ENCODE measurements at regions not wholly inside any gene's neighbourhood (a gene's known extent, or its start where the extent isn't known, plus 50 kb on each side); places are given as distances from the start of the nearest gene placed in this dataset.

GRCh38 chr5:123249446-123249845 lies 160.4 kb downstream of the PRDM6 start:
- Mint-ChIP-seq H3K27me3 (ENCODE audit: low read depth) (peaks cover 11% of the 10 kb centered on the region), H3K27ac (ENCODE audit: unreplicated experiment) (no peak overlapping the region), H3K36me3 (ENCODE audit: low read depth) (peaks cover 8% of the 10 kb centered on the region), H3K4me3 (ENCODE audit: unreplicated experiment) (no peak overlapping the region), H3K9me3 (ENCODE audit: low read depth) (peaks cover 8% of the 10 kb centered on the region), H3K4me1 (ENCODE audit: low read depth) (peaks cover 4% of the 10 kb centered on the region)
- DNase-seq (ENCODE audit: low spot score) = no peak
- no peak for TF ChIP-seq CTCF (IDR thresholded peaks at IDR 0.05)

- no peak overlapping the region for H3K27ac Mint-ChIP-seq (ENCODE audit: unreplicated experiment)
- peaks cover 1% of the 10 kb centered on the region for H3K36me3 Mint-ChIP-seq (ENCODE audit: low read depth)
- H3K4me1 Mint-ChIP-seq (ENCODE audit: low read depth) = peaks cover 12% of the 10 kb centered on the region
- no peaks in the 10 kb centered on the region for H3K27me3 Mint-ChIP-seq (ENCODE audit: low read depth)
- H3K9me3 Mint-ChIP-seq (ENCODE audit: low read depth) = peaks cover 2% of the 10 kb centered on the region
- DNase-seq (ENCODE audit: low spot score) = no peak
- no peak for TF ChIP-seq CTCF (IDR thresholded peaks at IDR 0.05)
- H3K4me3 Mint-ChIP-seq (ENCODE audit: unreplicated experiment) = no peak overlapping the region
These were observed 156.6 kb downstream of the PRDM6 start for GRCh38 chr5:123245689-123246088.

GRCh38 chr5:123244458-123244857 lies 155.4 kb downstream of the PRDM6 start:
- Mint-ChIP-seq H3K4me1 (ENCODE audit: low read depth) (peaks cover 12% of the 10 kb centered on the region), H3K36me3 (ENCODE audit: low read depth) (peaks cover 3% of the 10 kb centered on the region), H3K27me3 (ENCODE audit: low read depth) (peaks cover 2% of the 10 kb centered on the region), H3K4me3 (ENCODE audit: unreplicated experiment) (no peak overlapping the region), H3K27ac (ENCODE audit: unreplicated experiment) (no peak overlapping the region), H3K9me3 (ENCODE audit: low read depth) (peaks cover 5% of the 10 kb centered on the region)
- no peak for DNase-seq (ENCODE audit: low spot score)
- TF ChIP-seq CTCF (IDR thresholded peaks at IDR 0.05) = no peak
